Transverse colon (tissue), 4 donors: ENCODE measurements at regions not wholly inside any gene's neighbourhood (a gene's known extent, or its start where the extent isn't known, plus 50 kb on each side); places are given as distances from the start of the nearest gene placed in this dataset.

Experiments
- DNase-seq: peaks from one replicate; pipeline ENCODE4 v3.0.0-alpha.2; 2019
- H3K27ac ChIP-seq, 4 donors: fragments of 200-600 bp; sonication (generic); 2 replicates each; pipeline ENCODE4 v1.5.1; 2016 to 2018; ENCODE audit warnings: inconsistent platforms in 4 of 4
- H3K27me3 ChIP-seq: fragments of 200-600 bp; sonication (generic); 2 replicates; pipeline ENCODE4 v1.5.1; 2017; ENCODE audit warnings: inconsistent platforms
- H3K36me3 ChIP-seq, 4 donors: fragments of 200-600 bp; sonication (generic); 2 replicates each; pipeline ENCODE4 v1.5.1; 2017 to 2019; ENCODE audit warnings: inconsistent platforms in 4 of 4
- H3K4me1 ChIP-seq, 4 donors: fragments of 200-600 bp; sonication (generic); 2 replicates each; pipeline ENCODE4 v1.5.1; 2017 to 2020; ENCODE audit warnings: inconsistent platforms in 4 of 4
- H3K4me3 ChIP-seq, 4 donors: fragments of 200-600 bp; sonication (generic); 1 replicate in 1 of 4; 2 replicates in 3 of 4; pipeline versions ENCODE4 v1.5.1 to v1.6.1; 2017 to 2019; ENCODE audit warnings: inconsistent platforms in 4 of 4
- H3K9me3 ChIP-seq, 2 donors: fragments of 200-600 bp; sonication (generic); 2 replicates each; pipeline ENCODE4 v1.5.1; 2017 to 2019; ENCODE audit warnings: inconsistent platforms in 2 of 2
- EP300 ChIP-seq: sonication (generic); formaldehyde crosslinking; IDR thresholded peaks from one replicate; pipeline ENCODE4 v1.6.1; 2017; ENCODE audit warnings: antibody characterized with exemption, low read depth
- POLR2A ChIP-seq: fragments of 450-650 bp; IDR thresholded peaks from one replicate; pipeline ENCODE4 v1.6.1; 2016; ENCODE audit warnings: antibody characterized with exemption, mild to moderate bottlenecking, moderate library complexity
- POLR2AphosphoS5 ChIP-seq, 3 donors: sonication (generic); formaldehyde crosslinking; IDR thresholded peaks; one replicate each; pipeline ENCODE4 v1.6.1; 2016; ENCODE audit warnings: antibody characterized with exemption in 3 of 3
- WGBS, 2 donors: methylation state at CpG; one replicate each; pipeline ENCODE4 v1.1.5; 2018; ENCODE audit warnings: low coverage in 1 of 2; 5-methylcytosine and 5-hydroxymethylcytosine counted together
- in situ Hi-C, 4 donors: fragments of 200-750 bp; cut with MboI; loops; one replicate each; pipeline versions ENCODE4 v1.15.0 to v1.15.1; 2017; ENCODE audit warnings: low sequenced_read_pairs in 3 of 4, low pct_ligation_motif_present in 1 of 4, low pct_unique_long_range_greater_than_20kb in 1 of 4
- intact Hi-C: fragments of 100-400 bp; cut with DNase I; formaldehyde crosslinking; loops from one replicate; pipeline ENCODE4 v1.15.1; 2023; ENCODE audit warnings: low total_unique reads
- TF ChIP-seq, protein P1 (sequence below), 5 experiments: fragments of 200-600 bp in 3 of 5; fragments of 450-650 bp in 2 of 5; sonication (generic) in 3 of 5; IDR thresholded peaks; 1 replicate in 2 of 5; 2 replicates in 3 of 5; pipeline ENCODE4 v1.5.1; 2016 to 2017; ENCODE audit warnings: antibody characterized with exemption in 5 of 5, inconsistent platforms in 3 of 5, mild to moderate bottlenecking in 2 of 5, moderate library complexity in 1 of 5

DNA sequence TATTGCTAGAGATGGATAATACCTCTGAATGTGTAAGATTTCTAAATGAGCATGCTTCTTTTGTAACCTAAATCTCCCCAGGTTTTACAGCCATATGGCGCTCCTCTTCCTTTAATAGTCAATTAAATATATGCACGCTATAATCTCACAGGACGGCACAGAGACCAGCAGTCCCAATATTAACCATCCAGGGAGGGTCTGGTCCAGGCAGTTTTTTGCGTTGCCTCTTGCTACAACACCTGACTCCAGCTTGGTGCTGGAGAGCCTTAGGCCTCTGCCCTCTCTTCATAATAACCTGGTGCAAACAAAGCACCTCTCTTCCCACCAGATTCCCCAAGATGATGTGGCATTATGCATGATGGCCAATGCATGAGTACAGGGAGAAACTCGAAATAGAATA is 183.4 kb downstream of the LY86 start:
- H3K27me3 ChIP-seq: no peaks in the 10 kb centered on the region
- TF ChIP-seq POLR2AphosphoS5 (IDR thresholded peaks at IDR 0.05) (no peak), POLR2A (no peak), EP300 (no peak)
- TF ChIP-seq, protein P1, sequence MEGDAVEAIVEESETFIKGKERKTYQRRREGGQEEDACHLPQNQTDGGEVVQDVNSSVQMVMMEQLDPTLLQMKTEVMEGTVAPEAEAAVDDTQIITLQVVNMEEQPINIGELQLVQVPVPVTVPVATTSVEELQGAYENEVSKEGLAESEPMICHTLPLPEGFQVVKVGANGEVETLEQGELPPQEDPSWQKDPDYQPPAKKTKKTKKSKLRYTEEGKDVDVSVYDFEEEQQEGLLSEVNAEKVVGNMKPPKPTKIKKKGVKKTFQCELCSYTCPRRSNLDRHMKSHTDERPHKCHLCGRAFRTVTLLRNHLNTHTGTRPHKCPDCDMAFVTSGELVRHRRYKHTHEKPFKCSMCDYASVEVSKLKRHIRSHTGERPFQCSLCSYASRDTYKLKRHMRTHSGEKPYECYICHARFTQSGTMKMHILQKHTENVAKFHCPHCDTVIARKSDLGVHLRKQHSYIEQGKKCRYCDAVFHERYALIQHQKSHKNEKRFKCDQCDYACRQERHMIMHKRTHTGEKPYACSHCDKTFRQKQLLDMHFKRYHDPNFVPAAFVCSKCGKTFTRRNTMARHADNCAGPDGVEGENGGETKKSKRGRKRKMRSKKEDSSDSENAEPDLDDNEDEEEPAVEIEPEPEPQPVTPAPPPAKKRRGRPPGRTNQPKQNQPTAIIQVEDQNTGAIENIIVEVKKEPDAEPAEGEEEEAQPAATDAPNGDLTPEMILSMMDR (IDR thresholded peaks at IDR 0.05): no peak
- in situ Hi-C loops: no loop called here
- no peaks in the 10 kb centered on the region for H3K9me3 ChIP-seq
- DNase-seq: no peak
- no peak overlapping the region for H3K4me3 ChIP-seq
- 90 to 100% methylated on average over 2 to 5 of the region's 5 CpGs for WGBS, 2 donors
- no peaks in the 10 kb centered on the region for H3K4me1 ChIP-seq
- intact Hi-C loops: no loop called here
- no peak overlapping the region for H3K27ac ChIP-seq
- no peaks in the 10 kb centered on the region for H3K36me3 ChIP-seq

GRCh38 chr6:6772751-6773150 is 184.2 kb downstream of the LY86 start:
- TF ChIP-seq POLR2A (no peak), EP300 (no peak), POLR2AphosphoS5 (IDR thresholded peaks at IDR 0.05) (no peak)
- TF ChIP-seq, protein P1 (IDR thresholded peaks at IDR 0.05): no peak
- Histone ChIP-seq H3K27me3 (no peaks in the 10 kb centered on the region), H3K4me3 (no peak overlapping the region), H3K4me1 (no peaks in the 10 kb centered on the region), H3K36me3 (no peaks in the 10 kb centered on the region), H3K27ac (no peak overlapping the region), H3K9me3 (no peaks in the 10 kb centered on the region)
- intact Hi-C loops: no loop called here
- DNase-seq: no peak
- WGBS, 2 donors: 73 to 75% methylated on average over 4 to 6 of the region's 6 CpGs
- in situ Hi-C loops: no loop called here

DNA sequence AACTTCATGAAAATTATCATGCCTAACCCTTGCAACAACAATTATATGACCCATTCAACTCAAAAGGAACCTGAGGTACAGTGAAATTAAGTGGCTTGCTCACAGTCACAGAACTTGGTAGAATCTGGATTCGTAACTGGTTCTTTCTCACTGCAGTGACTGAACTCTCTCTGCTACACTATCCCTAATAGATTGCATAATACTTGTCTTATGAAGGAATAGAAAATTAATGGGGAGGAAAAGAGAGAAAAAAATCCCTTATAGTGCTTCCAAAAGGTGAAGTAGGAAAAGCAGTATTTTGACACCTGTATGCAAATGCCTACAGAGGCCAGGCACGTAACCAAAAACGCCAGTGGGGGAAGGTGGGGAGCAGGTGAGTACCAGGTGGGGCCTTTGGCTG is 186.6 kb downstream of the LY86 start:
- Histone ChIP-seq H3K4me3 (no peak overlapping the region), H3K4me1 (no peaks in the 10 kb centered on the region), H3K27me3 (no peaks in the 10 kb centered on the region), H3K27ac (no peak overlapping the region), H3K9me3 (no peaks in the 10 kb centered on the region), H3K36me3 (no peaks in the 10 kb centered on the region)
- DNase-seq: no peak
- intact Hi-C loops (no loop called here), in situ Hi-C loops (no loop called here)
- TF ChIP-seq, protein P1 (IDR thresholded peaks at IDR 0.05): no peak
- TF ChIP-seq POLR2A: no peak
- TF ChIP-seq POLR2AphosphoS5 (IDR thresholded peaks at IDR 0.05): no peak
- TF ChIP-seq EP300: no peak
- WGBS, 2 donors: 65 to 81% methylated on average over 3 of the region's 3 CpGs

GRCh38 chr6:6780231-6780630 is 191.7 kb downstream of the LY86 start:
- intact Hi-C loops: no loop called here
- Histone ChIP-seq H3K36me3 (no peaks in the 10 kb centered on the region), H3K4me3 (no peak overlapping the region), H3K27ac (no peak overlapping the region), H3K27me3 (no peaks in the 10 kb centered on the region), H3K4me1 (peaks cover 0 to 15% (median 0%) of the 10 kb centered on the region in 4 donors), H3K9me3 (no peaks in the 10 kb centered on the region)
- WGBS, 2 donors: 92 to 93% methylated on average over 3 to 10 of the region's 10 CpGs
- no peak for DNase-seq
- TF ChIP-seq, protein P1 (IDR thresholded peaks at IDR 0.05): no peak
- TF ChIP-seq POLR2AphosphoS5 (IDR thresholded peaks at IDR 0.05): no peak
- no peak for TF ChIP-seq POLR2A
- TF ChIP-seq EP300: no peak
- in situ Hi-C loops: no loop called here
